ENCODE measurements at regions not wholly inside any gene's neighbourhood (a gene's known extent, or its start where the extent isn't known, plus 50 kb on each side); places are given as distances from the start of the nearest gene placed in this dataset.
"Not testable (repeated sequence)": the region's sequence is repeated elsewhere in the genome, so short reads cannot be mapped to it uniquely, and the experiment has no call there.

GRCh38 chr6:139982195-139982594, 607.7 kb upstream of the CITED2 start:
- H3K36me3 Mint-ChIP-seq = peaks cover 7% of the 10 kb centered on the region
- no peaks in the 10 kb centered on the region for H3K27me3 ChIP-seq
- H3K36me3 ChIP-seq = no peaks in the 10 kb centered on the region
- no peak for TF ChIP-seq CTCF (IDR thresholded peaks at IDR 0.05)
- TF ChIP-seq EZH2 (IDR thresholded peaks at IDR 0.05) = no peak
- TF ChIP-seq EZH2phosphoT487 (IDR thresholded peaks at IDR 0.05) = no peak
- no peak for DNase-seq (ENCODE audit: low spot score)
- H2AFZ ChIP-seq (replicated peaks) = no peak overlapping the region
- no peaks in the 10 kb centered on the region for H3K9me3 ChIP-seq (ENCODE audit: low read depth)
- H3K27me3 Mint-ChIP-seq (ENCODE audit: insufficient read depth, low read depth) = no peaks in the 10 kb centered on the region
- peaks cover 7% of the 10 kb centered on the region for H3K9me3 Mint-ChIP-seq
- H4K20me1 ChIP-seq (ENCODE audit: low read depth) = no peaks in the 10 kb centered on the region
- peaks cover 61% of the 10 kb centered on the region for H3K4me1 Mint-ChIP-seq
- no peaks in the 10 kb centered on the region for H3K79me2 ChIP-seq (ENCODE audit: low read depth)
- H3K4me3 Mint-ChIP-seq = peak overlapping the region; percentile 43
- peak overlapping the region; percentile 42 for H3K4me2 ChIP-seq
- H3K27ac ChIP-seq = peak overlapping the region; percentile 65
- peaks cover 46% of the 10 kb centered on the region for H3K4me1 ChIP-seq
- H3K9ac ChIP-seq = no peak overlapping the region
- peak overlapping the region; percentile 95 for H3K27ac Mint-ChIP-seq
- peaks cover 19% of the 10 kb centered on the region for H3F3A ChIP-seq (ENCODE audit: low read depth)
- H3K4me3 ChIP-seq = peak overlapping the region; percentile 1

DNA sequence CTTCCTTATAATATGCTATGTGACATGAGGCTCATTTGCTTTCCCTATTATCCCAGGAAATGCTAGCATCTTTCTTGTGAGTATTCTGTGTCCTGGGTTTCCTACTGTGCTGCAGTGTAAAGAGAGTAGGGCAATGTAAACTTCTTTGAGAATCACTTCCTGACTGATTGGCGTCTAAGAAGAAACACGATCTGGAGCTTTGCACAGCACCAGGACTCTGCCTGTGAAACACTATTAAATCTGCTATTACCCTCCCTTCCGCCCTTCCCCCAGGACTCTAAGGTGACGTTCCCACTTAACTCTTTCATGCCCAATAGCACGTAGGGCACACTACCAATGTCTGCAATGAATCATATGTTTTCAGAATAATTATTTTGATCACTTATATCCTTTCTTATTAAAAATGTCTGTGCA, 607.3 kb upstream of the CITED2 start:
- Histone ChIP-seq H3K27me3 (no peaks in the 10 kb centered on the region), H4K20me1 (ENCODE audit: low read depth) (no peaks in the 10 kb centered on the region), H3K36me3 (no peaks in the 10 kb centered on the region), H3F3A (ENCODE audit: low read depth) (peaks cover 19% of the 10 kb centered on the region), H3K9me3 (ENCODE audit: low read depth) (no peaks in the 10 kb centered on the region), H3K4me3 (peak overlapping the region; percentile 1), H3K79me2 (ENCODE audit: low read depth) (no peaks in the 10 kb centered on the region), H3K27ac (peak overlapping the region; percentile 65), H2AFZ (replicated peaks) (no peak overlapping the region), H3K9ac (no peak overlapping the region), H3K4me1 (peaks cover 46% of the 10 kb centered on the region), H3K4me2 (peak overlapping the region; percentile 42)
- DNase-seq (ENCODE audit: low spot score) = peak; percentile 71
- Mint-ChIP-seq H3K27ac (peak overlapping the region; percentile 95), H3K36me3 (peaks cover 8% of the 10 kb centered on the region), H3K27me3 (ENCODE audit: insufficient read depth, low read depth) (no peaks in the 10 kb centered on the region), H3K9me3 (peaks cover 8% of the 10 kb centered on the region), H3K4me1 (peaks cover 61% of the 10 kb centered on the region), H3K4me3 (peak overlapping the region; percentile 43)
- TF ChIP-seq EZH2phosphoT487 (IDR thresholded peaks at IDR 0.05) = no peak
- TF ChIP-seq CTCF (IDR thresholded peaks at IDR 0.05) = no peak
- TF ChIP-seq EZH2 (IDR thresholded peaks at IDR 0.05) = no peak

DNA sequence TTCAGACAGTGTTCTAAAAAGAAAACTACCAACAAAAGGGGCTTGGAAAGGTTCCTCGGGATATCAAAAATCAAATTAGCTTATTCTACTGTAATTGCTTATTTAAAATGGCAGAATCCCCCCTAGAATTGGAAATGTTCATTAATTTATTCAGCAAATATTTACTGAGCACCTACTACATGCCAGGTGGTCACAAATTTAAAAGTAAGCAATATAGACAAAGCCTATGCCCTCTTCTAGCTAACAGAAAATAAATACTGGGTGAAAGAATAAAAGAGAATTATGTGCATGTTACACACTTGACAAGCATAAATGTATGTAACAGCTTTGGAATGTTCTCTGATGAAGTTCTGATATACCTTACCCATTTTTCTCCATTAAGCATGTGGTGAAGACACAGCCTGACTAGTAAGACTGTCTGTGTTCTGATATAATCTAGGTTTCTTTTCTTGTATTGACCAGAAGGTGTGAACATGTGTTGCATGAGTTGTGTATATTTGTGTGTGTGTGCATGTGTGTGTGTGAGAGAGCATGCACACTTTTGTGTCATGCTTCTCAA, 606.7 kb upstream of the CITED2 start:
- Histone ChIP-seq H3K4me3 (no peak overlapping the region), H3K79me2 (ENCODE audit: low read depth) (no peaks in the 10 kb centered on the region), H4K20me1 (ENCODE audit: low read depth) (no peaks in the 10 kb centered on the region), H3K27ac (peak overlapping the region; percentile 65), H3K27me3 (no peaks in the 10 kb centered on the region), H2AFZ (replicated peaks) (no peak overlapping the region), H3K4me2 (peak overlapping the region; percentile 42), H3K9ac (no peak overlapping the region), H3K36me3 (no peaks in the 10 kb centered on the region), H3K4me1 (peaks cover 46% of the 10 kb centered on the region), H3K9me3 (ENCODE audit: low read depth) (no peaks in the 10 kb centered on the region), H3F3A (ENCODE audit: low read depth) (peaks cover 19% of the 10 kb centered on the region)
- H3K36me3 Mint-ChIP-seq = peaks cover 10% of the 10 kb centered on the region
- H3K4me3 Mint-ChIP-seq = no peak overlapping the region
- H3K4me1 Mint-ChIP-seq = peaks cover 61% of the 10 kb centered on the region
- H3K27me3 Mint-ChIP-seq (ENCODE audit: insufficient read depth, low read depth) = no peaks in the 10 kb centered on the region
- no peak for DNase-seq (ENCODE audit: low spot score)
- H3K9me3 Mint-ChIP-seq = peaks cover 10% of the 10 kb centered on the region
- peak overlapping the region; percentile 95 for H3K27ac Mint-ChIP-seq
- TF ChIP-seq EZH2phosphoT487 (IDR thresholded peaks at IDR 0.05) = no peak
- TF ChIP-seq CTCF (IDR thresholded peaks at IDR 0.05) = no peak

DNA sequence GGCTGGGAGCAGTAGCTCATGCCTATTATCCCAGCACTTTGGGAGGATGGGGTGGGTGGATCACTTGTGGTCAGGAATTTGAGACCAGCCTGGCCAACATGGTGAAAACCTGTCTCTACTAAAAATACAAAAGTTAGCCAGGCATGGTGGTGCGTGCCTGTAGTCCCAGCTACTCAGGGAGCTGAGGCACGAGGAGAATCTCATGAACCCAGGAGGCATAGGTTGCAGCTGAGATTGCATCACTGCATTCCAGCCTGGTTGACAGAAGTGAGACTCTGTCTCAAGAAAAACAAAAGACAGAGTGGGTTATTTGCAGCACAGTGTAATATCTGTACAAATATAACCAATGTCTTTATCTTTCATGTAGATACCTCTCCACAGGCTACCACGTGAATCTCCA, 606.2 kb upstream of the CITED2 start:
- not testable (repeated sequence) for H3K27me3 Mint-ChIP-seq (ENCODE audit: insufficient read depth, low read depth); H3K9ac ChIP-seq

More for the DNA sequence above, 606.2 kb upstream of the CITED2 start:
- not testable (repeated sequence) for H3K9me3 ChIP-seq (ENCODE audit: low read depth); H3K27ac ChIP-seq; H3K4me2 ChIP-seq; H4K20me1 ChIP-seq (ENCODE audit: low read depth); H3K36me3 Mint-ChIP-seq; H3K4me3 ChIP-seq; H3K27me3 ChIP-seq; H3K36me3 ChIP-seq; H3K4me3 Mint-ChIP-seq; H3K79me2 ChIP-seq (ENCODE audit: low read depth)
- Histone ChIP-seq H3K4me1 (peaks cover 46% of the 10 kb centered on the region), H2AFZ (replicated peaks) (peak overlapping the region; percentile 1), H3F3A (ENCODE audit: low read depth) (peaks cover 19% of the 10 kb centered on the region)
- DNase-seq (ENCODE audit: low spot score) = peak; percentile 13
- Mint-ChIP-seq H3K27ac (peak overlapping the region; percentile 95), H3K4me1 (peaks cover 61% of the 10 kb centered on the region), H3K9me3 (peaks cover 11% of the 10 kb centered on the region)
